GM12878 (cell line): ENCODE measurements at regions not wholly inside any gene's neighbourhood (a gene's known extent, or its start where the extent isn't known, plus 50 kb on each side); places are given as distances from the start of the nearest gene placed in this dataset.

ENCODE experiments used
- ATAC-seq: fragments of 200-7000 bp; cut with Tn5 transposase; 3 replicates; pipeline ENCODE4 v1.9.1; 2020; ENCODE audit warnings: mild to moderate bottlenecking, moderate library complexity
- BruUV-seq: library from RNA; stranded (reverse); fragments of 400-500 nt; replicated peaks from 2 replicates; lab custom pipeline; 2021; lab: Mats Ljungman, UMichigan
- CTCF ChIA-PET: fragments of 300-600 bp; sonication (Branson Sonifier 250); formaldehyde crosslinking; extraction: SDS; loops from one replicate; lab custom pipeline; 2021; ENCODE audit warnings: inconsistent platforms; lab: Yijun Ruan, JAX
- POLR2A ChIA-PET: fragments of 350-600 bp; formaldehyde crosslinking; extraction: SDS; loops from one replicate; lab custom pipeline; 2021; ENCODE audit warnings: inconsistent platforms; lab: Charles Lee
- RAD21 ChIA-PET: fragments of 300-600 bp; sonication (Branson Sonifier 250); formaldehyde crosslinking; loops from one replicate; lab custom pipeline; 2023; ENCODE audit warnings: antibody characterized with exemption; ENCODE audit not compliant: unreplicated experiment; lab: Charles Lee
- SMC1A ChIA-PET: fragments of 300-600 bp; sonication (Branson Sonifier 250); formaldehyde crosslinking; loops from one replicate; lab custom pipeline; 2023; ENCODE audit not compliant: unreplicated experiment, uncharacterized antibody; lab: Charles Lee
- DNase-seq: peaks from one replicate; pipeline ENCODE4 v3.0.0-alpha.2; 2011; ENCODE audit warnings: low read depth, low spot score
- FAIRE-seq: peaks from 3 replicates; lab custom pipeline; 2011; peaks lifted over from hg19 to GRCh38; lab: Jason Lieb, UNC
- H2AFZ ChIP-seq: 2 replicates; pipeline ENCODE4 v1.6.0; 2011; ENCODE audit warnings: low read depth, low read length, control low read depth; ENCODE audit not compliant: control insufficient read depth
- H3K27ac ChIP-seq: 2 replicates; pipeline ENCODE4 v1.5.1; 2011; ENCODE audit warnings: control low read depth; ENCODE audit not compliant: control insufficient read depth, insufficient read depth
- H3K27me3 ChIP-seq, 2 experiments: replicated peaks in 1 of 2; 2 replicates each; pipeline versions ENCODE4 v1.6.0 to v1.6.1; 2011; ENCODE audit warnings: low read length in 1 of 2; ENCODE audit not compliant: control insufficient read depth in 2 of 2, insufficient read depth in 2 of 2
- H3K36me3 ChIP-seq, 2 experiments: 2 replicates each; pipeline ENCODE4 v1.5.1; 2011; ENCODE audit warnings: low read length in 1 of 2; ENCODE audit not compliant: control insufficient read depth in 2 of 2, insufficient read depth in 2 of 2
- H3K4me1 ChIP-seq: 2 replicates; pipeline ENCODE4 v1.6.1; 2011; ENCODE audit warnings: mild to moderate bottlenecking, low read length, moderate library complexity, mixed read lengths; ENCODE audit not compliant: control insufficient read depth, insufficient read depth
- H3K4me2 ChIP-seq: 2 replicates; pipeline ENCODE4 v1.6.0; 2011; ENCODE audit warnings: control low read depth; ENCODE audit not compliant: control insufficient read depth, insufficient read depth
- H3K4me3 ChIP-seq: fragments of 200-600 bp; sonication (generic); 2 replicates; pipeline ENCODE4 v1.5.1; 2016
- H3K79me2 ChIP-seq: 2 replicates; pipeline ENCODE4 v1.6.0; 2011; ENCODE audit warnings: low read length; ENCODE audit not compliant: control insufficient read depth, insufficient read depth
- H3K9ac ChIP-seq: 2 replicates; pipeline ENCODE4 v1.8.0; 2011; ENCODE audit warnings: low read length, control low read depth, mixed read lengths; ENCODE audit not compliant: control insufficient read depth, insufficient read depth
- H3K9me3 ChIP-seq: replicated peaks from 3 replicates; pipeline ENCODE4 v1.5.1; 2011; ENCODE audit warnings: mild to moderate bottlenecking, low read length; ENCODE audit not compliant: control insufficient read depth, insufficient read depth
- H4K20me1 ChIP-seq: 2 replicates; pipeline ENCODE4 v1.6.0; 2011; ENCODE audit not compliant: control insufficient read depth, insufficient read depth
- ATF7 ChIP-seq: fragments of 450-650 bp; IDR thresholded peaks from 2 replicates; pipeline ENCODE4 v1.6.1; 2016; ENCODE audit warnings: low read depth, mild to moderate bottlenecking
- CBX5 ChIP-seq: sonication (generic); IDR thresholded peaks from 2 replicates; pipeline ENCODE4 v1.6.1; 2016; ENCODE audit warnings: low read depth, moderate library complexity, mild to moderate bottlenecking, inconsistent platforms
- HDAC2 ChIP-seq: fragments of 200-600 bp; sonication (generic); IDR thresholded peaks from 2 replicates; pipeline ENCODE4 v1.6.1; 2017
- KDM1A ChIP-seq: fragments of 200-600 bp; sonication (generic); IDR thresholded peaks from 2 replicates; pipeline ENCODE4 v1.6.1; 2016; ENCODE audit warnings: borderline replicate concordance
- KLF5 ChIP-seq: fragments of 450-650 bp; IDR thresholded peaks from 2 replicates; pipeline ENCODE4 v1.6.1; 2014; ENCODE audit warnings: mild to moderate bottlenecking; ENCODE audit not compliant: partially characterized antibody
- MEF2B ChIP-seq: fragments of 450-650 bp; IDR thresholded peaks from 2 replicates; pipeline ENCODE4 v1.6.1; 2018; ENCODE audit warnings: mild to moderate bottlenecking, moderate library complexity; ENCODE audit not compliant: partially characterized antibody, poor library complexity, severe bottlenecking
- MXI1 ChIP-seq: fragments of 150-350 bp; IDR thresholded peaks from 2 replicates; pipeline ENCODE4 v1.6.1; 2011; ENCODE audit warnings: low read depth, mild to moderate bottlenecking, inconsistent platforms, low read length, improper control_type of control experiment
- NFYA ChIP-seq: IDR thresholded peaks from 2 replicates; pipeline ENCODE4 v1.6.1; 2011; ENCODE audit warnings: low read depth, mild to moderate bottlenecking, low read length, improper control_type of control experiment, borderline replicate concordance
- RAD51 ChIP-seq: fragments of 450-650 bp; IDR thresholded peaks from 2 replicates; pipeline ENCODE4 v1.6.1; 2016; ENCODE audit warnings: moderate library complexity, mild to moderate bottlenecking, inconsistent platforms
- RFX5 ChIP-seq: IDR thresholded peaks from 2 replicates; pipeline ENCODE4 v1.6.1; 2011; ENCODE audit warnings: low read depth, low read length, improper control_type of control experiment
- RUNX3 ChIP-seq: IDR thresholded peaks from 2 replicates; pipeline ENCODE4 v1.6.1; 2012; ENCODE audit warnings: low read length, inconsistent platforms
- SMAD1 ChIP-seq: fragments of 450-650 bp; IDR thresholded peaks from 2 replicates; pipeline ENCODE4 v1.6.1; 2018; ENCODE audit warnings: mild to moderate bottlenecking, low read depth; ENCODE audit not compliant: partially characterized antibody
- TBL1XR1 ChIP-seq: IDR thresholded peaks from 2 replicates; pipeline ENCODE4 v1.6.1; 2012; ENCODE audit warnings: low read depth, low read length, improper control_type of control experiment
- YY1 ChIP-seq: IDR thresholded peaks from 2 replicates; pipeline ENCODE4 v1.6.1; 2011; ENCODE audit warnings: low read depth, mild to moderate bottlenecking, low read length
- ZNF592 ChIP-seq: fragments of 450-650 bp; IDR thresholded peaks from 2 replicates; pipeline ENCODE4 v1.6.1; 2017; ENCODE audit warnings: mild to moderate bottlenecking, moderate library complexity
- WGBS: methylation state at CpG from one replicate; pipeline ENCODE4 v1.1.6; 2016; ENCODE audit warnings: low lambda C conversion rate; ENCODE audit not compliant: insufficient replicate concordance, insufficient coverage; ENCODE audit errors: missing lambda C conversion rate; 5-methylcytosine and 5-hydroxymethylcytosine counted together
- in situ Hi-C: fragments of 300-500 bp; cut with MboI; formaldehyde crosslinking; loops from 9 replicates; pipeline ENCODE4 v1.14.3; 2018; ENCODE audit warnings: mixed read lengths
- intact Hi-C: fragments of 100-400 bp; cut with micrococcal nuclease; formaldehyde crosslinking; loops from one replicate; pipeline ENCODE4 v1.14.2; 2022; ENCODE audit not compliant: unreplicated experiment
- TF ChIP-seq, protein P1 (sequence below): fragments of 450-650 bp; formaldehyde crosslinking; IDR thresholded peaks from 2 replicates; pipeline ENCODE4 v1.5.0; 2022; ENCODE audit warnings: mild to moderate bottlenecking, missing genetic modification characterization
- TF ChIP-seq, protein P2 (sequence below): fragments of 450-650 bp; IDR thresholded peaks from 2 replicates; pipeline ENCODE4 v1.6.1; 2016; ENCODE audit warnings: mild to moderate bottlenecking

DNA sequence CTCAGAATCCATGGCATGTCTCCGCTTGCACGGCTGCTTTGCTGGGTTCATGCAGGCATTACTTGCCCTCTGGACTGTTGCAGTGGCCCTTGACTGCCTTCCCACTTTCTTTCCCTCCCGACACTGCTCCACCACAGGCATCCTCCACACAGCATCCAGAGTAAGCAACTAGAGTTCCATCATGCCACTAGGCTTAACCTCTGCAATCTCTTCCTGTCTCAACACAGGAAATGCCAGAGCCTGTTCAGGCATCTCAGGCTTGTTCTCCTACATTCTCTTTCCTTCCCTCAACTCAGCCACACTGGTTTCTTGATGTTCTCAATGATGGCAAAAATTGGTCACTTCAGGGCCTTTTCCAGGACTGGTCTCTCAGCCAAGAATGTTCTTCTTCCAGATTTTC, 284.5 kb upstream of the KLF6 start:
- no peak for TF ChIP-seq KLF5
- TF ChIP-seq YY1, result no peak
- TF ChIP-seq RFX5, result no peak
- TF ChIP-seq, protein P1, sequence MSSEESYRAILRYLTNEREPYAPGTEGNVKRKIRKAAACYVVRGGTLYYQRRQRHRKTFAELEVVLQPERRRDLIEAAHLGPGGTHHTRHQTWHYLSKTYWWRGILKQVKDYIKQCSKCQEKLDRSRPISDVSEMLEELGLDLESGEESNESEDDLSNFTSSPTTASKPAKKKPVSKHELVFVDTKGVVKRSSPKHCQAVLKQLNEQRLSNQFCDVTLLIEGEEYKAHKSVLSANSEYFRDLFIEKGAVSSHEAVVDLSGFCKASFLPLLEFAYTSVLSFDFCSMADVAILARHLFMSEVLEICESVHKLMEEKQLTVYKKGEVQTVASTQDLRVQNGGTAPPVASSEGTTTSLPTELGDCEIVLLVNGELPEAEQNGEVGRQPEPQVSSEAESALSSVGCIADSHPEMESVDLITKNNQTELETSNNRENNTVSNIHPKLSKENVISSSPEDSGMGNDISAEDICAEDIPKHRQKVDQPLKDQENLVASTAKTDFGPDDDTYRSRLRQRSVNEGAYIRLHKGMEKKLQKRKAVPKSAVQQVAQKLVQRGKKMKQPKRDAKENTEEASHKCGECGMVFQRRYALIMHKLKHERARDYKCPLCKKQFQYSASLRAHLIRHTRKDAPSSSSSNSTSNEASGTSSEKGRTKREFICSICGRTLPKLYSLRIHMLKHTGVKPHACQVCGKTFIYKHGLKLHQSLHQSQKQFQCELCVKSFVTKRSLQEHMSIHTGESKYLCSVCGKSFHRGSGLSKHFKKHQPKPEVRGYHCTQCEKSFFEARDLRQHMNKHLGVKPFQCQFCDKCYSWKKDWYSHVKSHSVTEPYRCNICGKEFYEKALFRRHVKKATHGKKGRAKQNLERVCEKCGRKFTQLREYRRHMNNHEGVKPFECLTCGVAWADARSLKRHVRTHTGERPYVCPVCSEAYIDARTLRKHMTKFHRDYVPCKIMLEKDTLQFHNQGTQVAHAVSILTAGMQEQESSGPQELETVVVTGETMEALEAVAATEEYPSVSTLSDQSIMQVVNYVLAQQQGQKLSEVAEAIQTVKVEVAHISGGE (CRISPR knock-in tag), result no peak
- TF ChIP-seq, protein P2, sequence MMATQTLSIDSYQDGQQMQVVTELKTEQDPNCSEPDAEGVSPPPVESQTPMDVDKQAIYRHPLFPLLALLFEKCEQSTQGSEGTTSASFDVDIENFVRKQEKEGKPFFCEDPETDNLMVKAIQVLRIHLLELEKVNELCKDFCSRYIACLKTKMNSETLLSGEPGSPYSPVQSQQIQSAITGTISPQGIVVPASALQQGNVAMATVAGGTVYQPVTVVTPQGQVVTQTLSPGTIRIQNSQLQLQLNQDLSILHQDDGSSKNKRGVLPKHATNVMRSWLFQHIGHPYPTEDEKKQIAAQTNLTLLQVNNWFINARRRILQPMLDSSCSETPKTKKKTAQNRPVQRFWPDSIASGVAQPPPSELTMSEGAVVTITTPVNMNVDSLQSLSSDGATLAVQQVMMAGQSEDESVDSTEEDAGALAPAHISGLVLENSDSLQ, result no peak
- no peak for TF ChIP-seq ATF7
- TF ChIP-seq RAD51, result no peak
- no peak for TF ChIP-seq SMAD1
- no peak for TF ChIP-seq CBX5
- TF ChIP-seq MXI1, result no peak
- no peak for TF ChIP-seq TBL1XR1
- TF ChIP-seq KDM1A, result no peak
- no peak for TF ChIP-seq ZNF592
- TF ChIP-seq RUNX3, result no peak
- TF ChIP-seq HDAC2, result no peak
- no peak for TF ChIP-seq NFYA
- no peak for TF ChIP-seq MEF2B
- TF ChIP-seq, all 136 proteins: peak for 0
- Histone ChIP-seq H2AFZ (no peak overlapping the region), H3K4me1 (peaks cover 3% of the 10 kb centered on the region), H3K27me3 (no peaks in the 10 kb centered on the region), H4K20me1 (no peaks in the 10 kb centered on the region), H3K4me3 (no peak overlapping the region), H3K27ac (no peak overlapping the region), H3K9me3 (no peaks in the 10 kb centered on the region), H3K4me2 (no peak overlapping the region), H3K79me2 (no peaks in the 10 kb centered on the region), H3K36me3 (no peaks in the 10 kb centered on the region), H3K9ac (no peak overlapping the region)
- ChIA-PET RAD21 (no interaction called here), POLR2A (interaction anchor here (0.5 kb wide), 1 partner anchor 259 kb away, joined by 3 read pairs; no protein-coding TSS in a partner anchor), CTCF (no interaction called here), SMC1A (no interaction called here)
- in situ Hi-C loops (no loop called here), intact Hi-C loops (no loop called here)
- no TSS peak for BruUV-seq
- DNase-seq (no peak), ATAC-seq (no peak), FAIRE-seq (no peak)
- WGBS, result 87% methylated on average over 3 of the region's 3 CpGs
